ENCODE measurements at regions not wholly inside any gene's neighbourhood (a gene's known extent, or its start where the extent isn't known, plus 50 kb on each side); places are given as distances from the start of the nearest gene placed in this dataset.

- peak; percentile 3 for DNase-seq
Observed at GRCh38 chr6:88220493-88220892, 54.3 kb upstream of the CNR1 start.

DNA sequence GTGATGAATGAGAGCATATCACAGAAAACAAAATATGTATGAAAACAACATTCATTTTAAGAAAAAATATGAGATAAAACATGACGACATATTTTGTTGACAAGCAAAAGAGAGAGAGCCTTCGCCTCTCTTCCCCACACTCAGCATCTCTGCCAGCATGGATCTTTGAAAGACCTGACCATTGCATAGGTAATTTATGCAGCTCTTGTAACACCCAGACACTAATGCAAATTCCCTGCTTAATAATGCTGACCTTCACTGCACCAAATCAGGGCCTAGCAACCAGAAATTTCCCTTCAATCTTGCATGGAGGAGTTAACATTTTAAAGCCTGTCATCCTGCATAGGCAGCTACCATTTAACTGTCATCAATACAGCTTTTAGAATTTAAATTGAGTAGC, 50.0 kb upstream of the CNR1 start:
- DNase-seq: no peak
